Tibial nerve (tissue), 4 donors: ENCODE measurements at regions not wholly inside any gene's neighbourhood (a gene's known extent, or its start where the extent isn't known, plus 50 kb on each side); places are given as distances from the start of the nearest gene placed in this dataset.

Experiments
- EP300 ChIP-seq, 2 donors: sonication (generic); formaldehyde crosslinking; IDR thresholded peaks; one replicate each; pipeline ENCODE4 v1.6.1; 2017; ENCODE audit warnings: antibody characterized with exemption in 2 of 2, mild to moderate bottlenecking in 1 of 2
- POLR2A ChIP-seq, 2 donors: fragments of 450-650 bp; IDR thresholded peaks; one replicate each; pipeline ENCODE4 v1.6.1; 2017; ENCODE audit warnings: antibody characterized with exemption in 2 of 2, mild to moderate bottlenecking in 2 of 2, moderate library complexity in 2 of 2
- TF ChIP-seq, protein P1 (sequence below), 5 experiments: fragments of 200-600 bp in 3 of 5; fragments of 450-650 bp in 2 of 5; sonication (generic) in 3 of 5; IDR thresholded peaks; one replicate each; pipeline ENCODE4 v1.5.1; 2016 to 2019; ENCODE audit warnings: antibody characterized with exemption in 5 of 5, mild to moderate bottlenecking in 3 of 5, moderate library complexity in 2 of 5

GRCh38 chr4:181656748-181657147 lies 586.5 kb upstream of the TENM3 start:
- TF ChIP-seq POLR2A (IDR thresholded peaks at IDR 0.05): no peak
- no peak for TF ChIP-seq EP300 (IDR thresholded peaks at IDR 0.05)
- TF ChIP-seq, protein P1, sequence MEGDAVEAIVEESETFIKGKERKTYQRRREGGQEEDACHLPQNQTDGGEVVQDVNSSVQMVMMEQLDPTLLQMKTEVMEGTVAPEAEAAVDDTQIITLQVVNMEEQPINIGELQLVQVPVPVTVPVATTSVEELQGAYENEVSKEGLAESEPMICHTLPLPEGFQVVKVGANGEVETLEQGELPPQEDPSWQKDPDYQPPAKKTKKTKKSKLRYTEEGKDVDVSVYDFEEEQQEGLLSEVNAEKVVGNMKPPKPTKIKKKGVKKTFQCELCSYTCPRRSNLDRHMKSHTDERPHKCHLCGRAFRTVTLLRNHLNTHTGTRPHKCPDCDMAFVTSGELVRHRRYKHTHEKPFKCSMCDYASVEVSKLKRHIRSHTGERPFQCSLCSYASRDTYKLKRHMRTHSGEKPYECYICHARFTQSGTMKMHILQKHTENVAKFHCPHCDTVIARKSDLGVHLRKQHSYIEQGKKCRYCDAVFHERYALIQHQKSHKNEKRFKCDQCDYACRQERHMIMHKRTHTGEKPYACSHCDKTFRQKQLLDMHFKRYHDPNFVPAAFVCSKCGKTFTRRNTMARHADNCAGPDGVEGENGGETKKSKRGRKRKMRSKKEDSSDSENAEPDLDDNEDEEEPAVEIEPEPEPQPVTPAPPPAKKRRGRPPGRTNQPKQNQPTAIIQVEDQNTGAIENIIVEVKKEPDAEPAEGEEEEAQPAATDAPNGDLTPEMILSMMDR (IDR thresholded peaks at IDR 0.05): no peak
